NOMO-1 treated with DMSO at 0.1 percent for 48 hours (cell line): ENCODE measurements at regions not wholly inside any gene's neighbourhood (a gene's known extent, or its start where the extent isn't known, plus 50 kb on each side); places are given as distances from the start of the nearest gene placed in this dataset.
A peak's percentile ranks its signal among the peaks of the same experiment; 100 is the strongest.
"Not testable (repeated sequence)": the region's sequence is repeated elsewhere in the genome, so short reads cannot be mapped to it uniquely, and the experiment has no call there.

Source experiments
- DNase-seq: peaks from one replicate; lab custom pipeline; 2025; ENCODE audit not compliant: unreplicated experiment; lab: John Stamatoyannopoulos, UW

DNA sequence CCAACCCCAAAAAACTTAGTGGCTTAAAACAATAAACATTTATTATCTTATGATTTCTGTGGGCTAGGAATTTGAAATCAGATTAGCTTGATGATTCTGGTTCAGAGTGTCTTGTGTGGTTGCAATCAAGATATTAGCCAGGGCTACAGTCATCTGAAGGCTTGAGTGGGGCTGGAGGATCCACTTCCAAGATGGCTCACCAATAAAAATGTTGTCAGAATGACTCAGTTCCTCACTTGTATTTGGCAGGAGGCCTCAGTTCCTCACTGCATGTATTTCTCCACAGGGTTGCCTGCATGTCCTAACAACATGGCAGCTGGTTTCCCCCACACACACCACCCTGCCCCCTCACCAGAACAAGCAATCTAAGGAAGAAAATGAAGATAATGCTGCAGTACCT is 98.2 kb upstream of the NIPBL start:
- DNase-seq, result no peak

DNA sequence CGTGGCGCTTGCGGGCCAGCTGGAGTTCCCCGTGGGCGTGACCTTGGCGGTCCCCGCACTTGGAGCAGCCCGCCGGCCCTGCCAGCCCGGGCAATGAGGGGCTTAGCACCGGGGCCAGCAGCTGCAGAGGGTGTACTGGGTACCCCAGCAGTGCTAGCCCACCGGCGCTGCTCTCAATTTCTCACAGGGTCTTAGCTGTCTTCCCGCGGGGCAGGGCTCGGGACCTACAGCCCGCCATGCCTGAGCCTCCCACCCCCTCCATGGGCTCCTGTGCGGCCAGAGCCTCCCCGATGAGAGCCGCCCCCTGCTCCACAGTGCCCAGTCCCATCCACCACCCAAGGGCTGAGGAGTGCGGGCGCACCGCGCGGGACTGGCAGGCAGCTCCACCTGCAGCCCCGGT is 94.0 kb upstream of the NIPBL start:
- DNase-seq, result not testable (repeated sequence)

DNA sequence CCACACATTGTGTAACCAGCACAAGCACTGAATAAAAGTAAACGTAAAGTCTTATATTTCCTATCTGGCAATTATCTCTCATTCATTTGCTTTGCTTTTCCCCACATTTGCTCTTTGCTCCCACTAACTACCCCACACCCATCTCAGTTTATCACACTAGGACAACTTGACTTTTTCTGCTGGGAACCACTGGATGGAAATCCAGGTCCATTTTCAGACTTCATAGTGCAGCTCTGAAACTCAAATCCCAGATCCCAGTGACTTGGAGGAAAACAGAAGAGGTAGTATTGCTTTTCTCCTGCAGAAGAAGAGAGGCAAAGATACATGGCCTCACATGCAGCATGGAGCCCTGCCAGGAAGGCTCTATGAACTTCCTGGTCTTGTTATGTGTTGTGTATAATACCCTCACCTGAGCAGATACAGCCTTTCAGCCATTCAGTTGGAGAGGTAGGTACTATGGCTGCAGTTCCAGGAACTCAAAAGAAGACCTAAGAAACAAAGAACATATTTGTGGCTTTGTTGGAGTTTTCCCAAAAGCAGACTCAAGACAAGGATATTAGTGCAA is 90.0 kb upstream of the NIPBL start:
- DNase-seq, result no peak

DNA sequence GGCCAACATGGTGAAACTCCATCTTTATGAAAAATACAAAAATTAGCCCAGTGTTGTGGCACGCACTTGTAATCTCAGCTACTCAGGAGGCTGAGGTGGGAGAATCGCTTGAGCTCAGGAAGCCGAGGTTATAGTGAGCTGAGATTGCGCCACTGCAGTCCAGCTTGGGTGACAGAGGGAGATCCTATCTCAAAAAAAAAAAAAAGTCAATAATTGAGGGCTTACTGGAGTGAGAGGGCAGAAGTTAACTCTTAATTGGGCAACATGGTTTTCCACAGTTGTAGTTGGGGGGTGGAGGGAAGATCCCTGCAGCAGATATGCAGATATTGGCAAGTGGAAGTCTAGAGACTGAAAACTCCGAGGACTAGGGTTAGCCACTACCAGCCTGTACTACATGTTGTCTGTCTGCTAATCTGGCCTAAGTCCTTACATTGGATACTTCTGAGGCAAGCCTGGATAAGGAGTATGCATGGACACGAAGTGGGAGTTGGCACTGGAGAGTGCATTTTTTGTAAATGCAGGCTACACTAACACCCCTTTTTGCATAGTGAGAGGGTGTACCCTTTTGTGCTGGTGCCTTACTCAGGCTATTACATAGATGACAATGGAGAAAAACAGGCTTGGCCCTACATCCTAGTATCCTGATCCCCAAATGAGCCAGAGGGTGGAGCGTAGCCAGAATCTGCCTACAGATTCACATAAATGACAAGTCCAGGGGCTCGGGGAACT is 89.0 kb upstream of the NIPBL start:
- DNase-seq, result no peak

DNA sequence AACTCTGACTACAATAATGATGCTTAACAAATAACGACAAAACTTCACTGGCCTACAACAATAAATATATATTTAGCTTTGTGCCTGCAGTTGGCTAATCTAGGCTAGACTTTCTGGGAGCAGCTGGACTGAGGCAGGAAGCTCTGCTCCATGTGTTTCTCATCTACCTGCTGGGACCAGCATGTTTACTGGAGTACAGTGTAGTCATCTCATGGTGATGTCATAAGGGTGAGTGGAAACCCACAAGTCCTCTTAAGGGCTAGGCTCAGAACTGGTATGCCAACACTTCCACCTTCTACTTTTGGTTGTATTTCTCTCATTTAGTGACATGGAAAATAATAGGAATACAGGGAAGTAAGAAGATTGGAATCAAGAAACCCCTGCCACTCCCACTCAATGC is 85.7 kb upstream of the NIPBL start:
- DNase-seq, result no peak

DNA sequence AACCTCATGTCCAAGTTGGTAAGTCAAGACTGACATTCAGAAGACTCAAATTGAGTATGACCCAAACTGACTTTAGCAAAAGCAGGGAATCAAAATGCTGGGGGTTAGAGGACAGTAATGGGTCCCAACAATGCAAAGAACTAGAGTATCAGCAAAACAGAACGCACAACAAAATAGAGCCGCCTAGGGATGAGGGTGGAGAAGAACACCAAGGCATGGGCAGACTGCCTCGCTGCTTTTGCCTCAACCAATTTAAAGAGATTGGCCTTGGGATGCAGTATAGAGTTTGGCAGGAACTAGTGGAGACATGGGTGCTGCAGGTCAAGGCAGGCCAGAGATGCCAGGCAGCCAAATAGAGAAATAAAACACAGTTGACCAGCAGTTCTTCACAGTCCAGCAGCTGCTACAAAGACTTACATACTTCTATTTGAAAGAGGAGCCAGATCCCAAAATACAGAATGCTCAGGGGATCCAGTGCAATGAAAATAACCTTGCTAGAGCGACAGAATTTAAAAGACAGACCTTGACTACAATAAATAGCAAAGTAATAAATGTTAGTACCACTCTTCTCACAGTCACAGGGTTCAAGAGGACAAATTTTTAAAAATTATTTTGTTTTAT is 83.9 kb upstream of the NIPBL start:
- no peak for DNase-seq

DNA sequence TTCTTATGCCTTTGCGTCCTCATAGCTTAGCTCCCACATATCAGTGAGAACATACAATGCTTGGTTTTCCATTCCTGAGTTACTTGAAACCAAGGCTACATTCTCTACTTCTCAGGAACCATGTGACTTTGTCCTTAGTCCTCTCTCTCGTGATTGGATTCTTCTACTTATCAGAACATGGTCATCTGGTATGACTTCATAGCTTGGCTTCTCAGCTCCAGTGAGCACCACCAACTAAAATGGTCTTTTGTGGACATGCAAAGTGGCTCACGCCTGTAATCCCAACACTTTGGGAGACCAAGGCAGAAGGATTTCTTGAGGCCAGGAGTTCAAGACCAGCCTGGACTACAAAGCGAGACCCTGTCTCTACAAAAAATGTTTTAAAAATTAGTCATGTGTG is 81.2 kb upstream of the NIPBL start:
- DNase-seq, result no peak

DNA sequence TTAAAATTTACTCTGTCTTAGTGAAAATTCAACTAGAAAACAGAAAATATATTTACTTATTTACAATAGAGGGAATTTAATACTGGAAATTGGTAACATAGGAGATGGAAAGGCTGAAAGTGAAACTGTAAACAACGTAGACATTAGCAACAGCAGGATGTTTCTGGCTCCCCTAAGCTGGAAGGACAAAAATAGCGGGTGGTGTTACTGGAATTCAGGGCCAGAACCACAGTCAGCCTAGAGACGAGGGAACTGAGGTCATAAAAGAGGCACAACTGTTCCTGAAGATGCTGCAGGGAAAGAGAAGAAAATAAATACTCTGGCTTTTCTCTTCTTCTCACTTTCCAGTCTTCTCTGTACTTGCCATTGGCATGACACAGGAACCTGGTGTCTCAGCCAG is 80.4 kb upstream of the NIPBL start:
- DNase-seq, result no peak

DNA sequence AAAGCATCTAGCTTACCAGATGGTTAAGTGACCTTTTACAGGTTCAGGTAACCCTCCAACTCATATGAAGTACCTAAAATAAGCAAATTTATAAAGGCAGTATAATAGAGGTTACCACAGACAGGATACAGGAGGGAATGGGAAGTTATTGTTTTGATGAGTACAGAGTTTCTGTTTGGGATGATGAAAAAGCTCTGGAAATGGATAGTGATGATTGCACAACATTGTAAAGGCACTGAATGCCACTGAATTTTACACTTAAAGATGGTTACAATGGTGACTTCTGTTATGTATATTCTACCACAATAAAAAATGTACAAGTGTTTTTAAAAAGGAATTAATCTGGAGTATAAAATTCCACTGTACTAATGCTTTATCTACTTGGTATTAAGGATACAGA is 75.0 kb upstream of the NIPBL start:
- DNase-seq, result no peak

DNA sequence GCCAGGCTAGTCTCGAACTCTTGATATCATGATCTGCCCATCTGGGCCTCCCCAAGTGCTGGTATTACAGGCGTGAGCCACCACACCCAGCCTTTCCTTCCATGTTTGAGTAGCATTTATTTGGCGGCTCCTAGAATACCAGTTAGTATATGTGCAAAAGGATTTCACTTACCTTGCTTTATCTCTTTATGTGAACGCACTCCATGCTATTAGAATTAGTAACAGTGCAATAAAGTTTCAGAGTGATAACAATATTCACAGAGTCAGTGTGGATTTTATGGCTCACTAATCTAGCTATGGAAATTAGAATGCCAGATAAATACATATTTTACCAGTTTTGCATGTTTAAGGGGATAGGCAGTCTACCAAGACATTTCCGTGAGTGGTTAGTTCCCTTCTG is 74.4 kb upstream of the NIPBL start:
- no peak for DNase-seq

DNA sequence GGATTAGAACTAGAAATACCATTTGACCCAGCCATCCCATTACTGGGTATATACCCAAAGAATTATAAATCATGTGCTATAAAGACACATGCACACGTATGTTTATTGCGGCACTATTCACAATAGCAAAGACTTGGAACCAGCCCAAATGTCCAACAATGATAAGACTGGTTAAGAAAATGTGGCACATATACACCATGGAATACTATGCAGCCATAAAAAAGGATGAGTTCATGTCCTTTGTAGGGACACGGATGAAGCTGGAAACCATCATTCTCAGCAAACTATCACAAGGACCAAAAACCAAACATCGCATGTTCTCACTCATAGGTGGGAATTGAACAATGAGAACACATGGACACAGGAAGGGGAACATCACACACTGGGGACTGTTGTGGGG is 63.3 kb upstream of the NIPBL start:
- DNase-seq, result not testable (repeated sequence)

DNA sequence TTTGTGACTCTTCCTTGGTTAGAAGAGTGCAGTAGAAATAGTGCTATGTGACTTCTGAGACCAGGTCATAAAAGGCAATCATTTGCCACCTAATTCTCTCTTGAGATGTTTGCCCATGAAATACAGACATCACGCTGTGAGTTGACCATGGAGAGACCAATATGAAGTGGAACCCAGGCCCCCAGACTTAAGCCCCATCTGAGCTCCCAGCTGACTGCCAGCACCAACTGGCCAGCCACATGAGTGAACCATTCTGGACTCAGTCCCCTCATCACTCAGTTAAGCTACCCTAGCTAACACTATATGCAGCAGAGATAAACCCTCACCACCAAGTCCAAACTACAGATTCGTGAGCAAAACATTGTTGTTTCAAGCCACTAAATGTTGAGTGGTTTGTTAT is 60.7 kb upstream of the NIPBL start:
- DNase-seq, result no peak

DNA sequence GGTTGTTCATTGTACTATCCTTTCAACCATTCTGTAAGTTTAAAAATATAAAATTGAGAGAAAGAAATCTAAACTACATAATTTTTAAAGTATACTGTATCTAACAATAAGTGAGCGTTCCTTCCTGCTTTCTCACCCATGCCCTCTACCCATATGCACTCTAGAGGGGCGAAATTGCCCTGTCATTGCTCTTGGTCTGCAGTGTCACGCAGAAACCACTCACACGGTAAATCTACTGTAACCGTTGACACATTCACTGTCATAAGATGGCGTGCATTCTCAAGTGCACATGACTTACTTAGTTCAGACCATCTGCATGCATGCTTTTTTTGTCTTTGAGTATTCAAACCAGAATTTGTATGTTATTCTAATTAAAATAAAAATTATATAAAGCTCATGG is 55.7 kb upstream of the NIPBL start:
- DNase-seq, result peak; percentile 99

DNA sequence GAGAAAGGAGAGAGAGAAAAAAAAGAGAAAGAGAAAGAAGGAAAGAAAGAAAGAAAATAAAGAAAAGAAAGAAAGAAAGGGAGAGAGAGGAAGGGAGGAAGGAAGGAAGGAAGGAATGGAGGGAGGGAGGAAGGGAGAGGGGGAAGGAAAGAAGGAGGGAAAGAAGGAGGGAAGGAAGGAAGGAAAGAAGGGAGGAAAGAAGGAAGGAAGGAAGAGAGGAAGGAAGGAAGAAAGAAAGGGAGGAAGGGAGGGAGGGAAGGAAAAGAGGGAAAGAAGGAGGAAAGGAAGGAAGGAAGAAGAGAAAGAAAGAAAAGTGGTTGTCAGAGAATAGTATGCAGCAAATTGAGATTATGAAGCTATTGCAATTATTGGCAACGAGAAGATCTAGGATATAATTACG is 49.9 kb upstream of the NIPBL start:
- no peak for DNase-seq
